GM18505 (cell line): ENCODE measurements at regions not wholly inside any gene's neighbourhood (a gene's known extent, or its start where the extent isn't known, plus 50 kb on each side); places are given as distances from the start of the nearest gene placed in this dataset.

Experiments used
- ATAC-seq: cut with Tn5 transposase; IDR thresholded peaks from one replicate; pipeline ENCODE4 v1.9.1; 2021; ENCODE audit not compliant: unreplicated experiment
- POLR2A ChIP-seq: IDR thresholded peaks from 4 replicates; pipeline ENCODE4 v1.6.1; 2011; ENCODE audit warnings: borderline replicate concordance; ENCODE audit not compliant: insufficient read depth, insufficient read length; ENCODE audit errors: extremely low read depth

DNA sequence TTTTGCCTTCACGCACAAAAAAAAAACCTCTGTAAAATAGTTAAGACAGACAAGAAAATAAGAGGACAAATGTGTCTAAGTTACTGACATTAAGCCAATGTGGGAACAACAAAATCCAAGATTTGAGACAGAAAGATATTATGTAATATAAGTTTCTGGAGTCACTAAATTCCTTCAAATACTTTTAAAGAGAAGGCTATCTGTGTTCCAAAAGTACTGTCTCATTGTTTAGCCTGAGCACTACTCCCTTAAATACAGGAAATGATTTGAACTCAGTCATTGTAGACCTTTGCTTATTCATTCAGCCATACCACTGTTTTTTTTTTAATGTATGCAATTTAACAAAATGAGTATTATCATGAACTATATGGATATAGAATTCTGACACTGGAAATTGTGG is 82.7 kb upstream of the KITLG start:
- TF ChIP-seq POLR2A: no peak
- no peak for ATAC-seq

DNA sequence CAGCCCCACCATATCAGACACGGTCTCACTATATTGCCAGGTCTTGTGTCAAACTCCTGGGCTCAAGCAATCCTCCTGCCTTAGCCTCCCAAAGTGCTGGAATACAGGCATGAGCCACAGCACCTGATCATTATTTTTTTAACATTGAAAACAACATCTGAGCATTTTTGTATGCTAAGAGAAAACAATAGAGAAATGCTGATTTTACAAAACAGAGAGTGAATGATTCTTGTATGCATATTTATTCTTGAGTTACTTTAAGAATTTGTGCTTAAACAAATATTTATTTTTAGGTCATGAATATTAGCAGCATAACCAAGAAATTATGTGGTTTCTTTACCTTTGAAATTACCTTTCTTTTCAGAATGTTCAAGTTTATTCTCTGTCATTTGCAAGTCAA is 81.8 kb upstream of the KITLG start:
- no peak for ATAC-seq
- TF ChIP-seq POLR2A: no peak

DNA sequence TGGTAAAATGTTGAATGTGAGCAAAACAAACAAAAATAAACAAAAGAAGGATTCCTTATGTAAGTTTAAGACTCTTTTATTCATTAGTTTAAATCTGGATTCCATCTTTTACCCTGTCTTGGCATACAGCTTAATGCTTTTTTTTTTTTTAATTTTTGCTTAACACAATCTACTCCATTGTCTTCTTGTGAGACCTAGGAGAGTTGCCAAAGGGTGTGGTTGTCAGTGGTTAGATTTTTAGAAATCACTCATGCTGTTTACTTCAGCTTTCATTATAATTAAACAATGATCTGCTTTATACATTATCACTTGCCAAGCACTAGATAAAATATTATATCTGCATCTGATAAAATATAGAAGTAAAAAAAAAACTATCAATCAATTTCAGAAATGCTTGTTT is 77.7 kb upstream of the KITLG start:
- no peak for TF ChIP-seq POLR2A
- ATAC-seq: no peak

DNA sequence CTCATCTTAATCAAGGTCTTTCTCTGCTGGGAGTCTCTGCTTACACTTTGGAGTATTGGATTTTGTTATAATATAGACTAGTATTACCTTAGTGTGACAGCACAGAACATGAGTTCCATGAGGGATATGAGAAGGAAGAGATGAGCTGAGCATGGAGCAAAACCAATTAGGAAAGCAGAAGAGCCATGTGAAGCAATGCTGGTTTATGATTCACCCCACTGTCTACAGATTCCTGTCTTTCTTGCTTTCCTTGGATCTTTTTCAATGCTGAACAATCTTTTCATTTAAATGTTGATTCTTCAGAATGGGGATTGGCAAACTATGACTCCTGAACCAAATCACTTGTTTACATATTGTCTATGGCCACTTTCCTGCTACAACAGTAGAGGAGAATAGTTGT is 70.4 kb upstream of the KITLG start:
- no peak for TF ChIP-seq POLR2A
- no peak for ATAC-seq

DNA sequence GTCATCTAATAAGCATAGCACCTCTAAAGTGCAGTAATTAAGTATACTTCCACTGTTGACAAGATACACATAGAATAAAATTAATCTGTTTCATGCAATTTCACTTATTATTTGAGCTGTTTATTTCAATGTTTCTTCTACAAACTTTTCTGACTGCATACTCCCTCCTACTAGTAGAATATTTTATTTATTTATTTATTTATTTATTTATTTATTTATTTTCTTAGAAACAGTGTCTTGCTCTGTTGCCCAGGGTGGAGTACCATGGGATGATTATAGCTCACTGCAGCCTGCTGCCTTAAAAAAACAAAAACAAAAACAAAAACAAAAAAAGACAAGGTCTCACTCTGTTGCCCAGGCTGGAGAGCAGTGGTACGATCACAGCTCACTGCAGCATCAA is 68.4 kb upstream of the KITLG start:
- no peak for ATAC-seq
- no peak for TF ChIP-seq POLR2A

DNA sequence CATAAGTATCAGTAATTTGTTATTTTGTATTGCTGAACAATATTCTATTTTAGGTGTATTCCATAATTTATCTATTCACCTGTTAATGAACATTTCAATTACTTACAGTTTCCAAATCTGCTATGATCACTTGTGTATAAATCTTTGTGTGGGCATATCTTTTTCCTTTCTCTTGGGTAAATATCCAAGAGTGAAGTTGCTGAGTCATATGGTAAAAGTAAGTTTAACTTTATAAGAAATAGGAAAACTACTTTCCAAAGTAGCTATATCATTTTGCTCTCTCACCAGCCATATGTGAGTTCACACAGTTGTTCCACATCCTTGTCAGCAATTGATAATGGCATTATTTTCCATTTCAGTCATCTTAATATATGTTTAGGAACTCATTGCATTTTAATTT is 66.6 kb upstream of the KITLG start:
- ATAC-seq: no peak
- TF ChIP-seq POLR2A: no peak

DNA sequence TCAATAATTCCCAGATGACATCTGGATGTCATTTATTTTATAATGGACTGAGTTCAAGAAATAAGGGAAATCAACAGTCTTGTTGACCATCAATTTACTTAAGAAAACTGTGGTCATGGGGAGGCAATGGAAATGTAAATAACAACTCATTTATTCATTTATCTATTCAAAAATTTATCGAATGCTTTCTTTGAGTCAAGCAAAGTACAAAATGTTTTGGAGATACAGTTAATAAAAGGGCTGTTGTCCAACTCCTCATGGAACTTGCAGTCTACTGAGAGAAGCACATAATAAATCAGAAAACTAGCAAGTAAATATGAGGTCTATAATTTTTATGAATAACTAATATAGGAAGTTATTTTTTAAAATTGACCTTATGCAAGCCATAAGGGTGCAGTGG is 65.5 kb upstream of the KITLG start:
- no peak for ATAC-seq

DNA sequence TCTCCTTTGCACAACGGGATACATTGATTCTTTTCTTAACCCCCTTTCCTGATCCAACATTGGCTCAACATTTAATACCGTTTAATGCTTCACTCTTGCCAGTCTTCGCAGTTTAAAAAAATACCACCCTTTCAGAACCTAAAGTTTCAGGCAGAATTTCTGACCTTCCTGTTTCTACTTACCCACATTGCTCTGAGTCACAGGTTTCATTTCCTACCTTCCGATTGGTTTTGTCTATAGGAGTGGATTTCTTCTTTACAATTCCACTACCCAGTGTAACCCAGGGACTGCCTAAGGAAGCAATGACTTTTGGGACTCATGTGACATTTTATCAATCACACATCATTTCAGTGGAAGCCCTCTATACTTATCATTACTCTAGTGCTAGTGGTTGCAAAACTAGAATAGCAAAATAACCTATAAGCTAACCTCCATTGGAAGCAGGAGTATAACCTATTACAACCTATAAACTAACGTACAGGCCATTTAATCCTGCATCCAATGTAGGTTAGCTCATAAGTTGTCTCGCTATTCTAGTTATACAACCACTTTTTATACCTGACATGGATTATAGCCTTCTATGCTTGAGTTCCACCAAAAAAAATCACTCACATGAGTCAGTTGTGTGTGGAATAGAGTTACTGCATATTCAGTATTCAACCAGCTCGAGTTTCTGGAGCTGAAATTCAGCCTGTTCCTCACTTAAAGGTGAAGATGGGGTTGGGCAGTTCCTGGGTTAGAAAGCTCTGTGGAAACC is 64.9 kb upstream of the KITLG start:
- TF ChIP-seq POLR2A: no peak
- ATAC-seq: no peak

More for the DNA sequence above, 65.5 kb upstream of the KITLG start:
- no peak for TF ChIP-seq POLR2A

DNA sequence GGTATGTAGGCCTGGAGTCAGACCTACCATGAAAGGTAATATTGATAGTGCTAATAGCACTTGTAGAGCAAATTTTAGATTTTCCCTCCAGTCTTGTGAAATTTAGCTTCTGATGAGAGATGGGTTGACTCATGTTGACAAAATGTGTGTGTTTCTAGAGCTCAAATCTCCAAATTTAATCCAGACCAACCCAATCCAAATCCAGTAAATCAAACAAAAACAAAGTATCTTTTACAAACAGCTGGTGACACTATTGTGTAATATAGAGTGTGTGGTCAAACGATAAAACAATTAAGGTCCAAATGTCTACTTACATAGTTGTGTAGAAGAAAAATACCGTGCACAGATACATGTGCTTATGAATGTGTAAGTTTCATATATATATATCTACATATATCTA is 63.4 kb upstream of the KITLG start:
- no peak for TF ChIP-seq POLR2A
- ATAC-seq: no peak

DNA sequence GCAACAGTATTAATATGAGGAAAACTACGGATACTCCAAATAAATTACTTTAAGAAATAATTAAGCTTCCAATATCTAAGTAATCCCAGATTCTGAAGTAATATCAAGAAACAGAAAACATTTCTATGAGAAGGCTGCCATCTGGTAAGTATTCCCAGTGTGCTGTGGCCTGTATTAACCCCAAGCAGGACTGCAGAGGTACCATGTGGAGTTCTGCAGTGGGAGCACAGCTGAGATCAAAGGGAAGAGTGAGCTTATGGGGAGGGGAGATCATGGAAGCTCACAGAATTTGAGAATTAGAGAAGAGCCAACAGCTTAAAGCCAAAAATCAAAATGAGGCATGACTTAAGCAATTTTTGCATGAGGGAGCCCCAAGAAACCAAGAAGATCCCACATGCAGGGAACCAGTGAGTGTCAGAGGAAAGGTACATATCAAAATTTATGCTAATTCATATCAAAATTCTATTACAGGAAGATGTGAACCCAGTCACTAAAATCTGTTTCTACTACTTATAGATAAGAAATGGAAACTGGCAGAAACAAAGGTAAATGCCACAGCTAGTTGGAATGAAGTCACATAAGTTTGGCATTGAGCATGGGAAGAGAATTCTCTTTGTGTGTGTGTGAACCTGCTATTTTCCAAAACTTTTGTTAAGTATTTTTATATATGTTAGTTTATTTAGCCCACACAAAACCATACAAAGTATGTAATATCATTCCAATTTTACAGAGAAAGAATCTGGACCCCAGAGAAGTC is 62.6 kb upstream of the KITLG start:
- no peak for ATAC-seq
- TF ChIP-seq POLR2A: no peak

DNA sequence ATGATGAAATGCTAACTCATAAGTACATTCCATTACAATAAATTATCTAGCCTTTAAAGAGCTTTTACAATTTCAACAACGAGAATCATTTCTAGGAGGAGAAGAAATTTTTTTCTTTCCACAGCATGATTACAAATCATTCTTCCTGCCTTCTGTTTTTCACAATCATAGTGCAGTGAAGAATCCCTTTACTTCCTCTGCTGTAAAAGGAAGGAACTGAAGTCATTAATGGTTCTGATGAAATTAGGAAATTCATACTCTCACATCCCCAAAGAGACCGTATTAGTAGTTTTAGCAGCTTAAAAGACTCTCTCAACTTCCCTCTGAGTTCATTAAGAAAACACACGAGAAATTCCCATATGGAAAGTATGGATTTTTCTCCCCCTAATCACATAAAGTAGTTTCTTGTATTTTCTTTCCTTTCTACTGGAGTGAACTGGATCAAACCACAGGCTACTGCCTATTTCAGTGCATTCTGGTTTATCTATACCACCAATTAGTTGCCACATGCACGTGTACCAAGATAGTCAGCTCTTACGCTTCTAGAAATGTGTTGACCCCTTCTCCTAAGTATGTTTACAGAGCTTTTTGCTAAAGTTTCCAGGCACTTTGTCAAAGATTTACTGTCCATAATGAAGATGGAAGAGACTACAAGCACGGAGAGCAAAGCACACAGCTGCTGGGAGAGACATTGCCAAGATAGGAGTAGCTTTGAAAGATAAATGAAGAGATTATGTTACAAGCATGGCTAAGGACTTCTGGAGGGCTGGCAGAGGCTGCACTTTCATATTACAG is 58.9 kb upstream of the KITLG start:
- no peak for ATAC-seq
- no peak for TF ChIP-seq POLR2A

DNA sequence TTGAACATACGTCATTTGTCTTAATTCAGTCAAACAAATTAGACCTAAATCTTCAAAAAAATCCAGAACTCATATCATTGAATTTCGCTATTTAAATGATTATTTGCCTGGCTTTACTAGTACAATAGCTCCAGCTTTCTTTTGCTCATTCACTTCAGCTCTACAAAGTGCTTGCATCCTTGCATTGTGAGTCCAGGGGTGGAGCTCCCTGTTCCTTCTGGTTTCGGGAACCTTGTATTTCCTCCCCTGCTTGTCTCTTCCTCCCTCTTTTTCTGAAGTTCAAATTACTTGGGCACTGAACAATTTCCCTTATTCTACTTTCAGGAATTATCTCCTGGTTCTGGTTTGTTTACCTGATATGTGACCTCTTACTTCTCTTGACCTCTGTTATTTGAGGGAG is 58.1 kb upstream of the KITLG start:
- TF ChIP-seq POLR2A: no peak
- ATAC-seq: no peak

DNA sequence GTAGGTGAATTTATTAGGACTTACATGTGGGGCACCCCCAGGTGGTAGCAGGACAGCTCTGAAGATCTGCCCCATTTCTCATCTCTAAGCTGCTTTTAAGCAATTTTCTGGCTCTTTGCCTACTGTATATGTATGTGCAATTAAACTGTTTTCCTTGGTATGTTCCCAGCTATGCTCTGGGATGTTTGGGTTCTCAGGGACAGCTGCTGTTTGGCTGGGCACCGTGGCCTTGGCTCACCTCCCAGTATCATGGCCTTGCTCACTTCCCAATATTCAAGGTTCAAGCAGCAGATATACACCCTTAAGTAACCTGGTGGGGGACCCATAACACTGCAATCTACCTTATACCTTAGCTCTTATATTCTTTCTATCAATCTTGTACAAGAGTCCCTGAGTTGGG is 53.7 kb upstream of the KITLG start:
- no peak for ATAC-seq
- TF ChIP-seq POLR2A: no peak

DNA sequence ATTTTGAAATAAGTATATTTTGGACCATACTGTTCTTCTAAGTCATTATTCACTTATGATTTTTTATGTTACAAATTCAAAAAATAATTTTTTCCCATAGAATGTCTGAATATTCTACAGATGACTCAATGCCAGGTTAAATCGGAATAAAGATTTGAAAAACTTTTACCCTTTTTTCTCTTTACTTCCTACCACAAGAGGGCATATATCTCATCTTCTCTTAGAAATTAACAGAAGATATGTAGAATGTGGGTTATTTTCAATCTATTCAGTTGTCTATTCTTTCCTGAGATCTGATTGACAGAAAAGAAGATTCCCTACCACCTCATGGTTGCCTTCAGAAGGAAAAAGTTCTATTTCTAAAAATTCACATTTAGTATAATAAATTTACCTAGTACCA is 53.0 kb upstream of the KITLG start:
- no peak for TF ChIP-seq POLR2A
- no peak for ATAC-seq

DNA sequence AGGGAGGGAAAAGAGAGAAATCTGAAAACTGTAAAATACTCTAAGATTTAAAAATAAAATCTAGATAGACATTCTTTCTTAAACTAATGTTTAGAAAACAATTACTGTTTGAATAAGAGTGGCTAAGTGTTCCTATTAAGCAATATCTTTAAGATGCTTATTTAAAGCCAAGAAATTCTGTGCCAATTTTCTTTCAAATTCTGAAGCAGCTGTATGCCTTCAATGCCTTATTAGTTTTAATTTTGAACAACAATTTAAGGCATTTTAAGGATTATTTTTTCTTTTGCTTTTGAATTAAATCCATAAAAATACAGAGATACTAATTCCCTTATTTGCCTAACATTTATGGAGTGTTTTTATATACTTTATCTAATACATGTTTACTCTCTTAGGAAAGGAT is 50.3 kb upstream of the KITLG start:
- TF ChIP-seq POLR2A: no peak
- no peak for ATAC-seq
